Spleen (tissue), 11 donors: ENCODE measurements at regions not wholly inside any gene's neighbourhood (a gene's known extent, or its start where the extent isn't known, plus 50 kb on each side); places are given as distances from the start of the nearest gene placed in this dataset.

Experiments used
- DNase-seq: peaks from one replicate; pipeline ENCODE4 v3.0.0-alpha.2; 2020
- H3K27ac ChIP-seq, 8 donors: fragments of 200-600 bp; sonication (generic) in 7 of 8; 1 replicate in 4 of 8; 2 replicates in 4 of 8; pipeline versions ENCODE4 v1.5.0 to v1.8.0; 2016 to 2021; ENCODE audit warnings: inconsistent platforms in 4 of 8, mild to moderate bottlenecking in 4 of 8, moderate library complexity in 1 of 8
- H3K27me3 ChIP-seq, 7 donors: fragments of 200-600 bp; sonication (generic) in 6 of 7; replicated peaks in 1 of 7; 1 replicate in 4 of 7; 2 replicates in 3 of 7; pipeline versions ENCODE4 v1.5.0 to v1.8.0; 2016 to 2021; ENCODE audit warnings: inconsistent platforms in 3 of 7, mild to moderate bottlenecking in 1 of 7
- H3K36me3 ChIP-seq, 6 donors: fragments of 200-600 bp; sonication (generic) in 5 of 6; 1 replicate in 4 of 6; 2 replicates in 2 of 6; pipeline versions ENCODE4 v1.5.0 to v1.8.0; 2016 to 2021; ENCODE audit warnings: inconsistent platforms in 2 of 6
- H3K4me1 ChIP-seq, 6 donors: fragments of 200-600 bp; sonication (generic) in 5 of 6; 1 replicate in 3 of 6; 2 replicates in 3 of 6; pipeline versions ENCODE4 v1.5.0 to v1.8.0; 2016 to 2021; ENCODE audit warnings: inconsistent platforms in 3 of 6
- H3K4me3 ChIP-seq, 8 donors: fragments of 200-600 bp; sonication (generic) in 7 of 8; 1 replicate in 4 of 8; 2 replicates in 4 of 8; pipeline versions ENCODE4 v1.5.0 to v1.8.0; 2016 to 2021; ENCODE audit warnings: inconsistent platforms in 4 of 8, mild to moderate bottlenecking in 4 of 8, moderate library complexity in 2 of 8
- H3K9me3 ChIP-seq, 8 donors: fragments of 200-600 bp; sonication (generic) in 7 of 8; 1 replicate in 4 of 8; 2 replicates in 4 of 8; pipeline versions ENCODE4 v1.5.0 to v1.8.0; 2016 to 2021; ENCODE audit warnings: inconsistent platforms in 4 of 8
- POLR2A ChIP-seq, 3 donors: fragments of 450-650 bp; IDR thresholded peaks; one replicate each; pipeline ENCODE4 v1.5.1; 2017; ENCODE audit warnings: antibody characterized with exemption in 3 of 3, mild to moderate bottlenecking in 1 of 3
- POLR2AphosphoS5 ChIP-seq, 3 donors: sonication (generic); formaldehyde crosslinking; IDR thresholded peaks; one replicate each; pipeline ENCODE4 v1.5.1; 2017; ENCODE audit warnings: antibody characterized with exemption in 3 of 3
- WGBS, 5 donors: extraction: QIAGEN DNeasy Blood & Tissue Kit in 3 of 5; methylation state at CpG; one replicate each; pipeline versions ENCODE4 v1.1.5 to v1.1.7; 2013 to 2018; 5-methylcytosine and 5-hydroxymethylcytosine counted together
- intact Hi-C: fragments of 100-400 bp; cut with DNase I; formaldehyde crosslinking; loops from one replicate; pipeline ENCODE4 v1.15.0; 2023; ENCODE audit warnings: low total_unique reads
- TF ChIP-seq, protein P1 (sequence below), 11 experiments: fragments of 200-600 bp in 7 of 11; fragments of 450-650 bp in 4 of 11; sonication (generic) in 4 of 11; IDR thresholded peaks in 8 of 11; conservative IDR thresholded peaks in 3 of 11; 1 replicate in 7 of 11; 2 replicates in 4 of 11; pipeline versions ENCODE4 v1.4.0 to v1.8.0; 2016 to 2021; ENCODE audit warnings: antibody characterized with exemption in 11 of 11, inconsistent platforms in 4 of 11, mild to moderate bottlenecking in 1 of 11
- donor health status: healthy with polysubstance abuse.
- donor health status: DM: no; HTN: no; CAD: no; lungs with moderate emphysema.
- donor health status: DM: no; HTN: no; CAD: no.
- donor health status: Bipolar disorder and iron deficiency.
- donor health status: healthy.
- donor health status: DM: no; HTN: no; CAD: no.
- donor health status: DM: yes; HTN: yes; CAD: no.

DNA sequence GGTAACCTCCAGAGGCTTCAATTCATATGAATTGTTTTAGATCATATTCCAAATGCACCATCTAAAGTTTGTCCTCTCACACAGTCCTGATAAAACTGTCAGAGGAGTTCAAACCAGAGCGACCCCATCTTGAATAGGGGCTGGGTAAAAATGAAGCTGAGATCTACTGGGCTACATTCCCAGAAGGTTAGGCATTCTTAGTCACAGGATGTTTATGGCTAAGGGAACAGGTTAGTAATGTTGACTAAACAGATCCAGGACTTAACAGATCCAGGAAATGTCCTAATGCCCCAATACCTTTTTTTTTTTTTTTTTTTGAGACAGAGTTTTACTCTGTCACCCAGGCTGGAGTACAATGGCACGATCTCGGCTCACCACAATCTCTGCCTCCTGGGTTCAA lies 192.6 kb upstream of the PRDM9 start:
- no peak overlapping the region for H3K27ac ChIP-seq
- H3K36me3 ChIP-seq = no peaks in the 10 kb centered on the region
- no peaks in the 10 kb centered on the region for H3K27me3 ChIP-seq
- TF ChIP-seq POLR2A (IDR thresholded peaks at IDR 0.05) (no peak), POLR2AphosphoS5 (IDR thresholded peaks at IDR 0.05) (no peak)
- TF ChIP-seq, protein P1, sequence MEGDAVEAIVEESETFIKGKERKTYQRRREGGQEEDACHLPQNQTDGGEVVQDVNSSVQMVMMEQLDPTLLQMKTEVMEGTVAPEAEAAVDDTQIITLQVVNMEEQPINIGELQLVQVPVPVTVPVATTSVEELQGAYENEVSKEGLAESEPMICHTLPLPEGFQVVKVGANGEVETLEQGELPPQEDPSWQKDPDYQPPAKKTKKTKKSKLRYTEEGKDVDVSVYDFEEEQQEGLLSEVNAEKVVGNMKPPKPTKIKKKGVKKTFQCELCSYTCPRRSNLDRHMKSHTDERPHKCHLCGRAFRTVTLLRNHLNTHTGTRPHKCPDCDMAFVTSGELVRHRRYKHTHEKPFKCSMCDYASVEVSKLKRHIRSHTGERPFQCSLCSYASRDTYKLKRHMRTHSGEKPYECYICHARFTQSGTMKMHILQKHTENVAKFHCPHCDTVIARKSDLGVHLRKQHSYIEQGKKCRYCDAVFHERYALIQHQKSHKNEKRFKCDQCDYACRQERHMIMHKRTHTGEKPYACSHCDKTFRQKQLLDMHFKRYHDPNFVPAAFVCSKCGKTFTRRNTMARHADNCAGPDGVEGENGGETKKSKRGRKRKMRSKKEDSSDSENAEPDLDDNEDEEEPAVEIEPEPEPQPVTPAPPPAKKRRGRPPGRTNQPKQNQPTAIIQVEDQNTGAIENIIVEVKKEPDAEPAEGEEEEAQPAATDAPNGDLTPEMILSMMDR (IDR thresholded peaks at IDR 0.05 in 8 of 11, conservative IDR thresholded peaks at IDR 0.05 in 3 of 11) = no peak
- no peaks in the 10 kb centered on the region for H3K4me1 ChIP-seq
- WGBS, 5 donors = 82 to 90% (median 86%) methylated on average over 3 of the region's 3 CpGs
- H3K4me3 ChIP-seq = no peak overlapping the region
- DNase-seq = no peak
- intact Hi-C loops = no loop called here
- peaks cover 0 to 5% (median 0%) of the 10 kb centered on the region in 8 donors for H3K9me3 ChIP-seq

DNA sequence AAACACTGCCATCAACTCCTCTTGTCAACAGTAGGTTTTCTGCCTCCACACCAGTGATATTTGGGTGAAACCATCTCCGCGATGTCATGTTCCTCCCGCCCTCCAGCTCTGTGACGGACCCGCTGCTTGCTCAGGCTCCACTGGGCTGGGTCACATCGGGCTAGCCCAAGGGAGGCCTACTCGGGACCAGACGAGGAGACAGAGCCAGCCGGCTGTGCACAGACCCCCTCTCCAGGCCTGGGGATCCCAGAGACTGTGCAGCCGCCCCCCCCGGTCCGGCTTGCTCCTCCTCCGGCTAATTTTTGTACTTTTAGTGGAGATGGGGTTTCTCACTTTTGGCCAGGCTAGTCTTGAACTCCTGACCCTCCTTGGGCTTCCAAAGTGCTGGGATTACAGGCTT lies 202.4 kb upstream of the PRDM9 start:
- H3K4me3 ChIP-seq = no peak overlapping the region
- no peak for DNase-seq
- H3K27me3 ChIP-seq = no peaks in the 10 kb centered on the region
- intact Hi-C loops = no loop called here
- no peaks in the 10 kb centered on the region for H3K36me3 ChIP-seq
- WGBS, 5 donors = 84 to 91% (median 87%) methylated on average over 11 to 13 of the region's 13 CpGs
- peaks cover 0 to 20% (median 0%) of the 10 kb centered on the region in 8 donors for H3K9me3 ChIP-seq
- H3K27ac ChIP-seq = no peak overlapping the region
- TF ChIP-seq, protein P1 (IDR thresholded peaks at IDR 0.05 in 8 of 11, conservative IDR thresholded peaks at IDR 0.05 in 3 of 11) = no peak
- no peak for TF ChIP-seq POLR2AphosphoS5 (IDR thresholded peaks at IDR 0.05)
- no peak for TF ChIP-seq POLR2A (IDR thresholded peaks at IDR 0.05)
- no peaks in the 10 kb centered on the region for H3K4me1 ChIP-seq

DNA sequence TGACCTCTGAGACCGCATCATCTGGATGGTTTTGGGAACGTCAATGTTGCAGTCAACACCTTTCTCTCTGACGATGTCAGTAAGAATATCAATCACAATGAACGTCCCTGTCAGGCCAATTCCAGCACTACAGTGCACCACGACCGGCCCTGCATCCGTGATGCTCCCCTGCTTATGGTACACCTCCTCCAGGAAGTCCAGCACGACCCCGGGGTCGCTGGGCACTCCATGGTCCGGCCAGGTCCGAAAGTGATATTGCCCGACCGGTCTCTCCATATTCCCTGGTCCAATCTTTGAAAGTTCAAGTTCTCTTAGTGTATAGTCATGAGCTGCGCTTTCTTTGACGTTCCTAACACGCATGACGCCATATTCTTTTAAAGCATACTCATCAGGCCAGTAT lies 203.6 kb upstream of the PRDM9 start:
- no peaks in the 10 kb centered on the region for H3K4me1 ChIP-seq
- peaks cover 0 to 20% (median 0%) of the 10 kb centered on the region in 8 donors for H3K9me3 ChIP-seq
- TF ChIP-seq POLR2A (IDR thresholded peaks at IDR 0.05) (no peak), POLR2AphosphoS5 (IDR thresholded peaks at IDR 0.05) (no peak)
- TF ChIP-seq, protein P1 (IDR thresholded peaks at IDR 0.05 in 8 of 11, conservative IDR thresholded peaks at IDR 0.05 in 3 of 11) = no peak
- no peak overlapping the region for H3K4me3 ChIP-seq
- DNase-seq = no peak
- WGBS, 5 donors = 87 to 93% (median 90%) methylated on average over 16 to 18 of the region's 18 CpGs
- H3K27me3 ChIP-seq = no peaks in the 10 kb centered on the region
- intact Hi-C loops = no loop called here
- no peaks in the 10 kb centered on the region for H3K36me3 ChIP-seq
- H3K27ac ChIP-seq = no peak overlapping the region

DNA sequence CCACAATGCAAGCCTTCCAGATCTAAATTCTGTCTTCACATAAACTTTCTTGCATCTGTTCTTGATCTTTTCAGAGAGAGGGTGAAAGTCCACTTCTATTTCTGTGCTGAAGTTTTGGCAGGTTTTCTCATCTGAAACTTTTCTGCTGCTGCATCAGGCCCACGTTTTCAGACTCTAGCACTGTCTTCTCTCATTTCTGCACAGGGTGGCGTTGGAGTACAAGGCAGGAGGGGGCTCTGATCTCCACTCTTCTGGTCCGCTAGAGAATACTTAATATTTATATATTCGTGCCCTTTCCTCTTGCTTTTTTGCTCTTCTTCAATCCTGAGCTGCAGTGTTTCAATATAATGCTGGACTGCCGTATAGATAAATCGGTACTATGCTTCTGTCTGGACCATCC lies 204.0 kb upstream of the PRDM9 start:
- Histone ChIP-seq H3K4me1 (no peaks in the 10 kb centered on the region), H3K27me3 (no peaks in the 10 kb centered on the region), H3K4me3 (no peak overlapping the region), H3K36me3 (no peaks in the 10 kb centered on the region), H3K27ac (no peak overlapping the region), H3K9me3 (peaks cover 0 to 20% (median 0%) of the 10 kb centered on the region in 8 donors)
- intact Hi-C loops = no loop called here
- DNase-seq = no peak
- 73 to 89% (median 80%) methylated on average over 6 of the region's 6 CpGs for WGBS, 5 donors
- TF ChIP-seq, protein P1 (IDR thresholded peaks at IDR 0.05 in 8 of 11, conservative IDR thresholded peaks at IDR 0.05 in 3 of 11) = no peak
- no peak for TF ChIP-seq POLR2AphosphoS5 (IDR thresholded peaks at IDR 0.05)
- no peak for TF ChIP-seq POLR2A (IDR thresholded peaks at IDR 0.05)
